Liver (tissue), 8 donors: ENCODE measurements at regions not wholly inside any gene's neighbourhood (a gene's known extent, or its start where the extent isn't known, plus 50 kb on each side); places are given as distances from the start of the nearest gene placed in this dataset.

ENCODE experiments used
- DNase-seq: peaks from one replicate; pipeline ENCODE4 v3.0.0-alpha.2; 2017; ENCODE audit warnings: low spot score
- H3K27ac ChIP-seq, 2 donors: one replicate each; pipeline ENCODE4 v1.7.0; 2013; ENCODE audit warnings: inconsistent platforms in 2 of 2, low read length in 2 of 2, control low read depth in 1 of 2, low read depth in 1 of 2, mild to moderate bottlenecking in 1 of 2
- H3K27me3 ChIP-seq, 4 donors: one replicate each; pipeline versions ENCODE4 v1.6.1 to v1.7.0; 2013; ENCODE audit warnings: low read length in 3 of 4, inconsistent platforms in 1 of 4, mild to moderate bottlenecking in 1 of 4, moderate library complexity in 1 of 4; ENCODE audit not compliant: control insufficient read depth in 4 of 4, insufficient read depth in 4 of 4
- H3K36me3 ChIP-seq, 4 donors: one replicate each; pipeline versions ENCODE4 v1.6.1 to v1.7.0; 2013; ENCODE audit warnings: low read length in 3 of 4, mild to moderate bottlenecking in 3 of 4, low read depth in 1 of 4, moderate library complexity in 1 of 4; ENCODE audit not compliant: control insufficient read depth in 4 of 4, insufficient read depth in 3 of 4
- H3K4me1 ChIP-seq, 4 donors: one replicate each; pipeline versions ENCODE4 v1.6.1 to v1.7.0; 2013; ENCODE audit warnings: low read length in 3 of 4, mild to moderate bottlenecking in 3 of 4, moderate library complexity in 1 of 4; ENCODE audit not compliant: control insufficient read depth in 4 of 4, insufficient read depth in 4 of 4
- H3K4me3 ChIP-seq, 3 donors: one replicate each; pipeline versions ENCODE4 v1.6.1 to v1.7.0; 2013; ENCODE audit warnings: low read length in 3 of 3, control low read depth in 1 of 3, low read depth in 1 of 3, mild to moderate bottlenecking in 1 of 3
- H3K9ac ChIP-seq, 2 donors: one replicate each; pipeline ENCODE4 v1.7.0; 2013; ENCODE audit warnings: low read length in 2 of 2, mild to moderate bottlenecking in 2 of 2, moderate library complexity in 2 of 2, control low read depth in 1 of 2, low read depth in 1 of 2
- H3K9me3 ChIP-seq, 4 donors: one replicate each; pipeline versions ENCODE4 v1.6.1 to v1.7.0; 2013; ENCODE audit warnings: low read length in 3 of 4; ENCODE audit not compliant: control insufficient read depth in 4 of 4
- CTCF ChIP-seq: fragments of 150-350 bp; IDR thresholded peaks from 2 replicates; pipeline ENCODE4 v1.5.1; 2017; ENCODE audit warnings: improper control_type of control experiment, low read depth, low read length; ENCODE audit not compliant: missing input control
- EGR1 ChIP-seq, 2 donors: IDR thresholded peaks; 2 replicates each; pipeline ENCODE4 v1.6.1; 2016 to 2018; ENCODE audit warnings: antibody characterized with exemption in 2 of 2, low read depth in 2 of 2
- HNF4A ChIP-seq, 2 donors: conservative IDR thresholded peaks; 2 replicates each; pipeline ENCODE4 v1.6.1; 2016; ENCODE audit warnings: antibody characterized with exemption in 2 of 2, mild to moderate bottlenecking in 2 of 2
- HNF4G ChIP-seq: IDR thresholded peaks from 2 replicates; pipeline ENCODE4 v1.6.1; 2016; ENCODE audit warnings: antibody characterized with exemption
- NR2F2 ChIP-seq: IDR thresholded peaks from 2 replicates; pipeline ENCODE4 v1.6.1; 2016; ENCODE audit warnings: antibody characterized with exemption
- RAD21 ChIP-seq, 2 donors: IDR thresholded peaks; 2 replicates each; pipeline ENCODE4 v1.6.1; 2016; ENCODE audit warnings: antibody characterized with exemption in 2 of 2, mild to moderate bottlenecking in 2 of 2
- REST ChIP-seq: IDR thresholded peaks from 2 replicates; pipeline ENCODE4 v1.6.1; 2016; ENCODE audit warnings: antibody characterized with exemption, mild to moderate bottlenecking
- RXRA ChIP-seq, 2 donors: IDR thresholded peaks; 2 replicates each; pipeline ENCODE4 v1.6.1; 2017 to 2018; ENCODE audit warnings: antibody characterized with exemption in 2 of 2, mild to moderate bottlenecking in 1 of 2
- TAF1 ChIP-seq: conservative IDR thresholded peaks from 2 replicates; pipeline ENCODE4 v1.6.1; 2016; ENCODE audit warnings: antibody characterized with exemption, mild to moderate bottlenecking
- YY1 ChIP-seq: IDR thresholded peaks from 2 replicates; pipeline ENCODE4 v1.6.1; 2016; ENCODE audit warnings: antibody characterized with exemption, mild to moderate bottlenecking
- WGBS: extraction: QIAGEN DNeasy Blood & Tissue Kit; methylation state at CpG from one replicate; pipeline ENCODE4 v1.1.7; 2013; 5-methylcytosine and 5-hydroxymethylcytosine counted together
- TF ChIP-seq, protein P1 (sequence below): IDR thresholded peaks from 2 replicates; pipeline ENCODE4 v1.6.1; 2016; ENCODE audit warnings: antibody characterized with exemption
- TF ChIP-seq, protein P2 (sequence below): IDR thresholded peaks from 2 replicates; pipeline ENCODE4 v1.6.1; 2016; ENCODE audit warnings: antibody characterized with exemption
- donor health status: healthy.
- donor health status: healthy.
- donor health status: healthy.
- donor health status: healthy.
- donor health status: healthy.

DNA sequence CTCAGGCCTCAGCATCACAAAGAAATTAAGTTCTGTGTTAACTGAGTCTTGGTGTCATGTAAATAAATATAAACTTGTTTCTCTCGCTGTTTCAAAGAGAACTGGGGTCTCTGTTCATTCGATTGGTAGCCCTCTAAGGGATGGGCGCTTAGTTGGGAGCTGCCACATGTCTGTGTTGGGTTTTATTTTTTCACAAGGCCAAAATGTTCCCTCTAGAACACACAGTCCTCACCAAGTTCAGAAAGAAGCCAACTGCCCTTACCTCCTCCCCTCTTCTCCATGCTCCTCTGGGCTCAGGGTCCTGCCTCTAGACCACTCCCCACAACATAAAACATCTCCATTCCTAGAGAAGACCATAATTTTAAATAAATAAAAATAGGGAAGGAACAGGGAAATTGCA, 490.9 kb downstream of the TNS1 start:
- Histone ChIP-seq H3K36me3 (no peaks in the 10 kb centered on the region), H3K9me3 (no peaks in the 10 kb centered on the region), H3K4me3 (no peak overlapping the region), H3K9ac (no peak overlapping the region), H3K27me3 (no peaks in the 10 kb centered on the region), H3K27ac (no peak overlapping the region), H3K4me1 (no peaks in the 10 kb centered on the region)
- WGBS, result 78% methylated on average over 3 of the region's 3 CpGs
- DNase-seq, result no peak
- no peak for TF ChIP-seq RXRA (IDR thresholded peaks at IDR 0.05)
- TF ChIP-seq, protein P1, sequence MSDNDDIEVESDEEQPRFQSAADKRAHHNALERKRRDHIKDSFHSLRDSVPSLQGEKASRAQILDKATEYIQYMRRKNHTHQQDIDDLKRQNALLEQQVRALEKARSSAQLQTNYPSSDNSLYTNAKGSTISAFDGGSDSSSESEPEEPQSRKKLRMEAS, result no peak
- no peak for TF ChIP-seq HNF4A (conservative IDR thresholded peaks at IDR 0.05)
- TF ChIP-seq TAF1, result no peak
- TF ChIP-seq YY1, result no peak
- no peak for TF ChIP-seq HNF4G
- no peak for TF ChIP-seq RAD21 (IDR thresholded peaks at IDR 0.05)
- TF ChIP-seq REST, result no peak

DNA sequence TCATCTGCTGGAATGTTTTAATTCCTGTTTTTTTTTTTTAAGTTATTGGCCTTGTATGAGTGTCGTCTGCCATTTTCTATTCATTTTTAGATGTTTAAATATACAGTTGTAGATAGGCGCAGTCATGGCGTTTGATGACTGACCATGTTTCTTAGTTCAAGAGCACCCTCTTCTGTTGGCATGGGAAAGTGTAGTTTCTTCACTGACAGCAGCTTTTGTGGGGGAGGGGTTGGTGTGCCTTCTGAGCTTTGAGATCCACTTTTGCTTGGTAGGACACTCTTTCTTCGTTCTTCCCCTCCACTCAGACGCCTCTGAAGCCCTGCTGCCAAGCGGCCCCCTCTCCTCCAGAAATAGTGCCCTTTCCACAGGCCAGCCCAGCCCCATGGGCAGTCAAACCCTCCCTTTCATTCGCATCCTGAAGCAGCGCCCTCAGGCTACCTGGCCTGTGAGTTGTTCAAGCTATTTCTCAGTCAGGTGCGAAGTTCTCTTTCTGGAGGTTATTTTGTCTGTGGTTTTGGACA, 492.0 kb downstream of the TNS1 start:
- Histone ChIP-seq H3K4me3 (no peak overlapping the region), H3K27ac (no peak overlapping the region), H3K9me3 (no peaks in the 10 kb centered on the region), H3K27me3 (no peaks in the 10 kb centered on the region), H3K9ac (no peak overlapping the region), H3K36me3 (no peaks in the 10 kb centered on the region), H3K4me1 (no peaks in the 10 kb centered on the region)
- TF ChIP-seq YY1, result peak; percentile 46
- TF ChIP-seq RAD21 (IDR thresholded peaks at IDR 0.05), result peak; percentile 92 to 95
- TF ChIP-seq, protein P1, result no peak
- peak; percentile 73 for TF ChIP-seq CTCF
- no peak for TF ChIP-seq NR2F2
- 26% methylated on average over 9 of the region's 9 CpGs for WGBS
- DNase-seq, result peak; percentile 39

- TF ChIP-seq, protein P2, sequence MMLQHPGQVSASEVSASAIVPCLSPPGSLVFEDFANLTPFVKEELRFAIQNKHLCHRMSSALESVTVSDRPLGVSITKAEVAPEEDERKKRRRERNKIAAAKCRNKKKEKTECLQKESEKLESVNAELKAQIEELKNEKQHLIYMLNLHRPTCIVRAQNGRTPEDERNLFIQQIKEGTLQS, result no peak
- no peak for TF ChIP-seq EGR1 (IDR thresholded peaks at IDR 0.05; ENCODE audit: low read depth in 2 of 2)
- Histone ChIP-seq H3K36me3 (no peaks in the 10 kb centered on the region), H3K9ac (no peak overlapping the region), H3K9me3 (no peaks in the 10 kb centered on the region), H3K27ac (no peak overlapping the region), H3K27me3 (no peaks in the 10 kb centered on the region), H3K4me3 (no peak overlapping the region), H3K4me1 (no peaks in the 10 kb centered on the region)
- 84% methylated on average over 1 of the region's 1 CpG for WGBS
- DNase-seq, result no peak
Observed at GRCh38 chr2:217505303-217505702, 497.5 kb downstream of the TNS1 start.
